ENCODE measurements at regions not wholly inside any gene's neighbourhood (a gene's known extent, or its start where the extent isn't known, plus 50 kb on each side); places are given as distances from the start of the nearest gene placed in this dataset.

- no peak for DNase-seq (ENCODE audit: low read depth in 1 of 2, low spot score in 1 of 2)
- no peak overlapping the region for H3K4me3 ChIP-seq
- H3K4me1 ChIP-seq (ENCODE audit: low read depth), result no peaks in the 10 kb centered on the region
- no peak overlapping the region for H3K27ac ChIP-seq
- H3K9me3 ChIP-seq (ENCODE audit: low read depth), result no peaks in the 10 kb centered on the region
- H3K27me3 ChIP-seq, result no peaks in the 10 kb centered on the region
- TF ChIP-seq CTCF (IDR thresholded peaks at IDR 0.05; ENCODE audit: low read depth, low read length), result no peak
- H3K36me3 ChIP-seq, result no peaks in the 10 kb centered on the region
Observed at GRCh38 chr13:61706899-61707298, 291.2 kb upstream of the PCDH20 start.

GRCh38 chr13:61700620-61701019, 285.0 kb upstream of the PCDH20 start:
- Histone ChIP-seq H3K36me3 (no peaks in the 10 kb centered on the region), H3K4me3 (no peak overlapping the region), H3K9me3 (ENCODE audit: low read depth) (no peaks in the 10 kb centered on the region), H3K27ac (no peak overlapping the region), H3K27me3 (no peaks in the 10 kb centered on the region), H3K4me1 (ENCODE audit: low read depth) (no peaks in the 10 kb centered on the region)
- no peak for DNase-seq (ENCODE audit: low read depth in 1 of 2, low spot score in 1 of 2)
- TF ChIP-seq CTCF (IDR thresholded peaks at IDR 0.05; ENCODE audit: low read depth, low read length), result no peak

GRCh38 chr13:61700181-61700580, 284.5 kb upstream of the PCDH20 start:
- TF ChIP-seq CTCF (IDR thresholded peaks at IDR 0.05; ENCODE audit: low read depth, low read length), result no peak
- H3K36me3 ChIP-seq, result no peaks in the 10 kb centered on the region
- H3K4me3 ChIP-seq, result no peak overlapping the region
- no peaks in the 10 kb centered on the region for H3K9me3 ChIP-seq (ENCODE audit: low read depth)
- DNase-seq (ENCODE audit: low read depth in 1 of 2, low spot score in 1 of 2), result no peak
- no peak overlapping the region for H3K27ac ChIP-seq
- no peaks in the 10 kb centered on the region for H3K4me1 ChIP-seq (ENCODE audit: low read depth)
- H3K27me3 ChIP-seq, result no peaks in the 10 kb centered on the region

GRCh38 chr13:61696676-61697075, 281.0 kb upstream of the PCDH20 start:
- Histone ChIP-seq H3K9me3 (ENCODE audit: low read depth) (no peaks in the 10 kb centered on the region), H3K27me3 (no peaks in the 10 kb centered on the region), H3K36me3 (no peaks in the 10 kb centered on the region), H3K27ac (no peak overlapping the region), H3K4me1 (ENCODE audit: low read depth) (no peaks in the 10 kb centered on the region), H3K4me3 (no peak overlapping the region)
- TF ChIP-seq CTCF (IDR thresholded peaks at IDR 0.05; ENCODE audit: low read depth, low read length), result no peak
- DNase-seq (ENCODE audit: low read depth in 1 of 2, low spot score in 1 of 2), result no peak

DNA sequence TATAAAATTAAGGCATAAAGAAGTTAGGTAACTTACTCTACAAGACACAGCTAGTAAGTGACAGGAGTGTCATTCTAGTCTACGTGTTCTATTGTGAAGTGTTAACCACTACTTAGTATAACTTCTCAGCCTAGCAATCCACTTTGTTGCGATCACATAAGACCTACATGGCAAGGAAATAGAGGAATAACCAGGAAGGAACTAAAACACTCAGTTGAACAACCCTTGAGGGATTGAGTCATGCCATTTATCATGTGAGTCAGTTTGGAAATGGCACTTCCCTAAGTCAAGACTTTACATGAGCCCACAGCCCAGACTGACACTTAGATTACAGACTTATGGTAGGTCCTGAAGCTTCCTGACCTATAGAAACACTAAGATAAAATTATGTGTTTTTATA, 279.5 kb upstream of the PCDH20 start:
- TF ChIP-seq CTCF (IDR thresholded peaks at IDR 0.05; ENCODE audit: low read depth, low read length), result no peak
- no peaks in the 10 kb centered on the region for H3K27me3 ChIP-seq
- H3K4me1 ChIP-seq (ENCODE audit: low read depth), result no peaks in the 10 kb centered on the region
- H3K9me3 ChIP-seq (ENCODE audit: low read depth), result no peaks in the 10 kb centered on the region
- no peaks in the 10 kb centered on the region for H3K36me3 ChIP-seq
- DNase-seq (ENCODE audit: low read depth in 1 of 2, low spot score in 1 of 2), result no peak
- H3K27ac ChIP-seq, result no peak overlapping the region
- no peak overlapping the region for H3K4me3 ChIP-seq

DNA sequence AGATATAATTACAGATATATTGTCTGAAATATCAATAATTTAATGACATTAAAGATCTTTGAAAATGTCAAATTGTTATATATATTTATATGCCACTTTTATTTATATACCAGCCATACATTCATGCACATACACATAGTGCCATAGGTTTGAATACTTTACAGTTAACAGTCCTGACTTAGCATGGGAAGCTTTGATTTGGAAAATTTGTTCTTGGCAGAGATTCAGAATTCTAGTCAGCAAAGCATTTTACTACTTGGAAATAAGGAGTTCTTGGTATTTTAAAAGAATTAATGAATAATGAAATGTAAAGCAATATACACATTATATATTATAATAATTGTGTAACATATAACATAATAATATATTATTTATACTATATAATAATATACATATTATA, 277.0 kb upstream of the PCDH20 start:
- H3K36me3 ChIP-seq, result no peaks in the 10 kb centered on the region
- H3K27me3 ChIP-seq, result no peaks in the 10 kb centered on the region
- no peaks in the 10 kb centered on the region for H3K9me3 ChIP-seq (ENCODE audit: low read depth)
- TF ChIP-seq CTCF (IDR thresholded peaks at IDR 0.05; ENCODE audit: low read depth, low read length), result no peak
- no peak for DNase-seq (ENCODE audit: low read depth in 1 of 2, low spot score in 1 of 2)
- H3K4me1 ChIP-seq (ENCODE audit: low read depth), result no peaks in the 10 kb centered on the region
- no peak overlapping the region for H3K27ac ChIP-seq
- no peak overlapping the region for H3K4me3 ChIP-seq
